Panc1 (cell line): ENCODE measurements at regions not wholly inside any gene's neighbourhood (a gene's known extent, or its start where the extent isn't known, plus 50 kb on each side); places are given as distances from the start of the nearest gene placed in this dataset.

Experiments
- ATAC-seq: fragments of 200-7000 bp; cut with Tn5 transposase; 2 replicates; pipeline ENCODE4 v1.9.1; 2020; ENCODE audit warnings: mild to moderate bottlenecking, moderate library complexity
- BruUV-seq: library from RNA; stranded (reverse); fragments of 400-500 nt; replicated peaks from 2 replicates; lab custom pipeline; 2021; lab: Mats Ljungman, UMichigan
- CTCF ChIA-PET: fragments of 300-600 bp; sonication (Branson Sonifier 250); formaldehyde crosslinking; loops from one replicate; lab custom pipeline; 2022; ENCODE audit warnings: antibody characterized with exemption; lab: Charles Lee
- POLR2A ChIA-PET: fragments of 300-600 bp; sonication (Branson Sonifier 250); formaldehyde crosslinking; loops from one replicate; lab custom pipeline; 2022; ENCODE audit warnings: antibody characterized with exemption; lab: Charles Lee
- DNase-seq: peaks from one replicate; pipeline ENCODE4 v3.0.0-alpha.2; 2010; ENCODE audit warnings: low read depth, low spot score
- H3K27ac ChIP-seq: 2 replicates; pipeline ENCODE4 v1.5.1; 2011; ENCODE audit warnings: mild to moderate bottlenecking, low read length, inconsistent platforms
- H3K27me3 ChIP-seq: fragments of 200-500 bp; sonication (Bioruptor generic); 2 replicates; pipeline ENCODE4 v1.6.0; 2014; ENCODE audit warnings: low read length, inconsistent platforms; ENCODE audit not compliant: control insufficient read depth, insufficient read depth
- H3K36me3 ChIP-seq: fragments of 200-500 bp; sonication (Bioruptor generic); 2 replicates; pipeline ENCODE4 v1.5.1; 2014; ENCODE audit warnings: inconsistent platforms, mild to moderate bottlenecking, low read length, moderate library complexity; ENCODE audit not compliant: control insufficient read depth, insufficient read depth
- H3K4me1 ChIP-seq: 2 replicates; pipeline ENCODE4 v1.5.1; 2011; ENCODE audit warnings: inconsistent platforms, mild to moderate bottlenecking, low read length, moderate library complexity; ENCODE audit not compliant: control insufficient read depth, insufficient read depth
- H3K4me3 ChIP-seq, 2 experiments: 2 replicates each; pipeline ENCODE4 v1.5.1; 2011 to 2012; ENCODE audit warnings: low read depth in 2 of 2, low read length in 2 of 2, mild to moderate bottlenecking in 2 of 2, inconsistent platforms in 1 of 2, moderate library complexity in 1 of 2
- H3K9me3 ChIP-seq: fragments of 200-500 bp; sonication (Bioruptor generic); 2 replicates; pipeline ENCODE4 v1.5.1; 2014; ENCODE audit warnings: low read depth, mild to moderate bottlenecking, inconsistent platforms, low read length, moderate library complexity; ENCODE audit not compliant: control insufficient read depth, insufficient read depth
- POLR2AphosphoS5 ChIP-seq: IDR thresholded peaks from 2 replicates; pipeline ENCODE4 v1.6.1; 2012; ENCODE audit warnings: mild to moderate bottlenecking, low read depth, low read length, moderate library complexity
- SIN3A ChIP-seq: IDR thresholded peaks from 2 replicates; pipeline ENCODE4 v1.6.1; 2012; ENCODE audit warnings: low read depth, mild to moderate bottlenecking, low read length, moderate library complexity, borderline replicate concordance; ENCODE audit not compliant: insufficient read depth
- TCF7L2 ChIP-seq: IDR thresholded peaks from 2 replicates; pipeline ENCODE4 v1.6.1; 2011; ENCODE audit warnings: mild to moderate bottlenecking, low read depth, low read length, inconsistent platforms
- in situ Hi-C: cut with HindIII; loops from 2 replicates; pipeline ENCODE4 v1.10.0; 2016; ENCODE audit warnings: low sequenced_read_pairs, low pct_unique_long_range_greater_than_20kb
- intact Hi-C: fragments of 100-400 bp; cut with micrococcal nuclease; formaldehyde crosslinking; loops from one replicate; pipeline ENCODE4 v1.10.0; 2022; ENCODE audit not compliant: unreplicated experiment
- TF ChIP-seq, protein P1 (sequence below), 2 experiments: IDR thresholded peaks; 2 replicates each; pipeline ENCODE4 v1.6.1; 2011 to 2012; ENCODE audit warnings: low read depth in 2 of 2, control low read depth in 1 of 2, low read length in 1 of 2, mild to moderate bottlenecking in 1 of 2, moderate library complexity in 1 of 2; ENCODE audit not compliant: insufficient read depth in 1 of 2
- TF ChIP-seq, protein P2 (sequence below): fragments of 450-650 bp; IDR thresholded peaks from 2 replicates; pipeline ENCODE4 v1.5.1; 2017; ENCODE audit warnings: mild to moderate bottlenecking

DNA sequence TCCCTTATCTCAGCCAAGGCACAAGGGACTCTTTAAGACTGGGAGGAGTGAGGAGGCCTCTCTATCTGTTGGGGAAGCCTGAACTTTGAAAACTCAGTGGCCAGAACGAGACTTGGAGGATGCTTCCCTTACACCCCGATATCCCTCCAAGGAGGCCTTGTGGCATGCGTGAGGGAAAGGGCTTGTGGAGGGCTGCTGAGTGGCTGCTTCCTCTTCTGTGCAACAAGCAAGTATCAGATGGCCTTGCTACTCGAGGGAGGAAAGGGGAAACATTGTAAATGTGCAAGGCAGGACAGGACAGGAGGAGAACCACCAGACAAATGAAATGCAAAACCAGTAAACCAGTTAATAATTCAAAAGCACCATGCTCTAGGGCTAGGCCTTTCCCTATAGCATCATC, 306.5 kb upstream of the MAP3K7 start:
- in situ Hi-C loops = no loop called here
- Histone ChIP-seq H3K4me1 (no peaks in the 10 kb centered on the region), H3K36me3 (no peaks in the 10 kb centered on the region), H3K27me3 (no peaks in the 10 kb centered on the region), H3K9me3 (no peaks in the 10 kb centered on the region), H3K4me3 (no peak overlapping the region), H3K27ac (no peak overlapping the region)
- TF ChIP-seq POLR2AphosphoS5 (no peak), TCF7L2 (no peak), SIN3A (no peak)
- TF ChIP-seq, protein P1, sequence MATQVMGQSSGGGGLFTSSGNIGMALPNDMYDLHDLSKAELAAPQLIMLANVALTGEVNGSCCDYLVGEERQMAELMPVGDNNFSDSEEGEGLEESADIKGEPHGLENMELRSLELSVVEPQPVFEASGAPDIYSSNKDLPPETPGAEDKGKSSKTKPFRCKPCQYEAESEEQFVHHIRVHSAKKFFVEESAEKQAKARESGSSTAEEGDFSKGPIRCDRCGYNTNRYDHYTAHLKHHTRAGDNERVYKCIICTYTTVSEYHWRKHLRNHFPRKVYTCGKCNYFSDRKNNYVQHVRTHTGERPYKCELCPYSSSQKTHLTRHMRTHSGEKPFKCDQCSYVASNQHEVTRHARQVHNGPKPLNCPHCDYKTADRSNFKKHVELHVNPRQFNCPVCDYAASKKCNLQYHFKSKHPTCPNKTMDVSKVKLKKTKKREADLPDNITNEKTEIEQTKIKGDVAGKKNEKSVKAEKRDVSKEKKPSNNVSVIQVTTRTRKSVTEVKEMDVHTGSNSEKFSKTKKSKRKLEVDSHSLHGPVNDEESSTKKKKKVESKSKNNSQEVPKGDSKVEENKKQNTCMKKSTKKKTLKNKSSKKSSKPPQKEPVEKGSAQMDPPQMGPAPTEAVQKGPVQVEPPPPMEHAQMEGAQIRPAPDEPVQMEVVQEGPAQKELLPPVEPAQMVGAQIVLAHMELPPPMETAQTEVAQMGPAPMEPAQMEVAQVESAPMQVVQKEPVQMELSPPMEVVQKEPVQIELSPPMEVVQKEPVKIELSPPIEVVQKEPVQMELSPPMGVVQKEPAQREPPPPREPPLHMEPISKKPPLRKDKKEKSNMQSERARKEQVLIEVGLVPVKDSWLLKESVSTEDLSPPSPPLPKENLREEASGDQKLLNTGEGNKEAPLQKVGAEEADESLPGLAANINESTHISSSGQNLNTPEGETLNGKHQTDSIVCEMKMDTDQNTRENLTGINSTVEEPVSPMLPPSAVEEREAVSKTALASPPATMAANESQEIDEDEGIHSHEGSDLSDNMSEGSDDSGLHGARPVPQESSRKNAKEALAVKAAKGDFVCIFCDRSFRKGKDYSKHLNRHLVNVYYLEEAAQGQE (IDR thresholded peaks at IDR 0.05; ENCODE audit: insufficient read depth in 1 of 2, low read depth in 2 of 2, low read length in 1 of 2) = no peak
- TF ChIP-seq, protein P2, sequence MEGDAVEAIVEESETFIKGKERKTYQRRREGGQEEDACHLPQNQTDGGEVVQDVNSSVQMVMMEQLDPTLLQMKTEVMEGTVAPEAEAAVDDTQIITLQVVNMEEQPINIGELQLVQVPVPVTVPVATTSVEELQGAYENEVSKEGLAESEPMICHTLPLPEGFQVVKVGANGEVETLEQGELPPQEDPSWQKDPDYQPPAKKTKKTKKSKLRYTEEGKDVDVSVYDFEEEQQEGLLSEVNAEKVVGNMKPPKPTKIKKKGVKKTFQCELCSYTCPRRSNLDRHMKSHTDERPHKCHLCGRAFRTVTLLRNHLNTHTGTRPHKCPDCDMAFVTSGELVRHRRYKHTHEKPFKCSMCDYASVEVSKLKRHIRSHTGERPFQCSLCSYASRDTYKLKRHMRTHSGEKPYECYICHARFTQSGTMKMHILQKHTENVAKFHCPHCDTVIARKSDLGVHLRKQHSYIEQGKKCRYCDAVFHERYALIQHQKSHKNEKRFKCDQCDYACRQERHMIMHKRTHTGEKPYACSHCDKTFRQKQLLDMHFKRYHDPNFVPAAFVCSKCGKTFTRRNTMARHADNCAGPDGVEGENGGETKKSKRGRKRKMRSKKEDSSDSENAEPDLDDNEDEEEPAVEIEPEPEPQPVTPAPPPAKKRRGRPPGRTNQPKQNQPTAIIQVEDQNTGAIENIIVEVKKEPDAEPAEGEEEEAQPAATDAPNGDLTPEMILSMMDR = no peak
- DNase-seq (no peak), ATAC-seq (no peak)
- no TSS peak for BruUV-seq
- intact Hi-C loops = no loop called here
- CTCF ChIA-PET = no interaction called here
- POLR2A ChIA-PET = no interaction called here

DNA sequence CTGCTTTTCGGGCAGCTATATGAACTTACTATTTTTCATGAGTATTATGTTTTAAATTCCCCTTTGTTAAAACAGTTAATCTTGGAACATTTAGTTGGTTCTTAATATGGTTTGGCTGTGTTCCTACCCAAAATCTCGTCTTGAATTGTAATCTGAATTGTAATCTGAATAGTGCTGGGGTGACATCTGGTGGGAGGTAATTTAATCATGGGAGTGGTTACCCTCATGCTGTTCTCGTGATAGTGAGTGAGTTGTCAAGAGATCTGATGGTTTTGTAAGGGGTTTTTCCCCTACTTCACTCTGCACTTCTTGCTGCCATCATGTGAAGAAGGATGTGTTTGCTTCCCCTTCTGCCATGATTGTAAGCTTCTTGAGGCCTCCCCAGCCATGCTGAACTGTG, 305.4 kb upstream of the MAP3K7 start:
- ATAC-seq (no peak), DNase-seq (no peak)
- Histone ChIP-seq H3K9me3 (no peaks in the 10 kb centered on the region), H3K4me1 (no peaks in the 10 kb centered on the region), H3K27me3 (no peaks in the 10 kb centered on the region), H3K27ac (no peak overlapping the region), H3K36me3 (no peaks in the 10 kb centered on the region), H3K4me3 (no peak overlapping the region)
- BruUV-seq = no TSS peak
- ChIA-PET CTCF (no interaction called here), POLR2A (no interaction called here)
- TF ChIP-seq SIN3A = no peak
- no peak for TF ChIP-seq TCF7L2
- TF ChIP-seq, protein P1 (IDR thresholded peaks at IDR 0.05; ENCODE audit: insufficient read depth in 1 of 2, low read depth in 2 of 2, low read length in 1 of 2) = no peak
- TF ChIP-seq, protein P2 = no peak
- TF ChIP-seq POLR2AphosphoS5 = no peak
- intact Hi-C loops (no loop called here), in situ Hi-C loops (no loop called here)
